ENCODE measurements at regions not wholly inside any gene's neighbourhood (a gene's known extent, or its start where the extent isn't known, plus 50 kb on each side); places are given as distances from the start of the nearest gene placed in this dataset.
"Not testable (repeated sequence)": the region's sequence is repeated elsewhere in the genome, so short reads cannot be mapped to it uniquely, and the experiment has no call there.

GRCh38 chr5:34223158-34223557, 180.1 kb upstream of the C1QTNF3 start:
- H3K27me3 ChIP-seq (ENCODE audit: low read depth, low read length); H3K27ac ChIP-seq (ENCODE audit: low read length); H3K9me3 ChIP-seq (ENCODE audit: control insufficient read depth in 1 of 2, low read length in 2 of 2); H3K36me3 ChIP-seq (ENCODE audit: control insufficient read depth in 1 of 2, insufficient read depth in 2 of 2, low read length in 2 of 2); H3K4me3 ChIP-seq (ENCODE audit: low read depth in 1 of 2, low read length in 2 of 2); H3K4me1 ChIP-seq (ENCODE audit: control insufficient read depth in 1 of 2, insufficient read depth in 2 of 2, low read length in 2 of 2): not testable (repeated sequence)

GRCh38 chr5:34230402-34230801, 187.4 kb upstream of the C1QTNF3 start:
- not testable (repeated sequence) for H3K9me3 ChIP-seq (ENCODE audit: control insufficient read depth in 1 of 2, low read length in 2 of 2); H3K4me3 ChIP-seq (ENCODE audit: low read depth in 1 of 2, low read length in 2 of 2); H3K27ac ChIP-seq (ENCODE audit: low read length); H3K4me1 ChIP-seq (ENCODE audit: control insufficient read depth in 1 of 2, insufficient read depth in 2 of 2, low read length in 2 of 2); H3K27me3 ChIP-seq (ENCODE audit: low read depth, low read length); H3K36me3 ChIP-seq (ENCODE audit: control insufficient read depth in 1 of 2, insufficient read depth in 2 of 2, low read length in 2 of 2)

- H3K4me3 ChIP-seq (ENCODE audit: low read depth in 1 of 2, low read length in 2 of 2) = not testable (repeated sequence)
Observed at GRCh38 chr5:34243802-34244201, 200.8 kb upstream of the C1QTNF3 start.

GRCh38 chr5:34244281-34245031, 201.4 kb upstream of the C1QTNF3 start:
- not testable (repeated sequence) for H3K27ac ChIP-seq (ENCODE audit: low read length); H3K36me3 ChIP-seq (ENCODE audit: control insufficient read depth in 1 of 2, insufficient read depth in 2 of 2, low read length in 2 of 2); H3K4me1 ChIP-seq (ENCODE audit: control insufficient read depth in 1 of 2, insufficient read depth in 2 of 2, low read length in 2 of 2); H3K9me3 ChIP-seq (ENCODE audit: control insufficient read depth in 1 of 2, low read length in 2 of 2); H3K27me3 ChIP-seq (ENCODE audit: low read depth, low read length); H3K4me3 ChIP-seq (ENCODE audit: low read depth in 1 of 2, low read length in 2 of 2)

More at GRCh38 chr5:34243802-34244201, 200.8 kb upstream of the C1QTNF3 start:
- H3K27me3 ChIP-seq (ENCODE audit: low read depth, low read length); H3K4me1 ChIP-seq (ENCODE audit: control insufficient read depth in 1 of 2, insufficient read depth in 2 of 2, low read length in 2 of 2); H3K36me3 ChIP-seq (ENCODE audit: control insufficient read depth in 1 of 2, insufficient read depth in 2 of 2, low read length in 2 of 2); H3K9me3 ChIP-seq (ENCODE audit: control insufficient read depth in 1 of 2, low read length in 2 of 2); H3K27ac ChIP-seq (ENCODE audit: low read length): not testable (repeated sequence)

GRCh38 chr5:34245032-34245394, 202.0 kb upstream of the C1QTNF3 start:
- H3K36me3 ChIP-seq (ENCODE audit: control insufficient read depth in 1 of 2, insufficient read depth in 2 of 2, low read length in 2 of 2); H3K27ac ChIP-seq (ENCODE audit: low read length); H3K4me1 ChIP-seq (ENCODE audit: control insufficient read depth in 1 of 2, insufficient read depth in 2 of 2, low read length in 2 of 2); H3K4me3 ChIP-seq (ENCODE audit: low read depth in 1 of 2, low read length in 2 of 2); H3K27me3 ChIP-seq (ENCODE audit: low read depth, low read length); H3K9me3 ChIP-seq (ENCODE audit: control insufficient read depth in 1 of 2, low read length in 2 of 2): not testable (repeated sequence)

- H3K27me3 ChIP-seq (ENCODE audit: low read depth, low read length); H3K4me1 ChIP-seq (ENCODE audit: control insufficient read depth in 1 of 2, insufficient read depth in 2 of 2, low read length in 2 of 2); H3K36me3 ChIP-seq (ENCODE audit: control insufficient read depth in 1 of 2, insufficient read depth in 2 of 2, low read length in 2 of 2); H3K27ac ChIP-seq (ENCODE audit: low read length); H3K9me3 ChIP-seq (ENCODE audit: control insufficient read depth in 1 of 2, low read length in 2 of 2); H3K4me3 ChIP-seq (ENCODE audit: low read depth in 1 of 2, low read length in 2 of 2): not testable (repeated sequence)
Observed at GRCh38 chr5:34245813-34246212, 202.8 kb upstream of the C1QTNF3 start.

- not testable (repeated sequence) for H3K36me3 ChIP-seq (ENCODE audit: control insufficient read depth in 1 of 2, insufficient read depth in 2 of 2, low read length in 2 of 2); H3K27ac ChIP-seq (ENCODE audit: low read length); H3K9me3 ChIP-seq (ENCODE audit: control insufficient read depth in 1 of 2, low read length in 2 of 2); H3K4me1 ChIP-seq (ENCODE audit: control insufficient read depth in 1 of 2, insufficient read depth in 2 of 2, low read length in 2 of 2); H3K27me3 ChIP-seq (ENCODE audit: low read depth, low read length); H3K4me3 ChIP-seq (ENCODE audit: low read depth in 1 of 2, low read length in 2 of 2)
Observed at GRCh38 chr5:34258598-34258997, 215.6 kb upstream of the C1QTNF3 start.

GRCh38 chr5:34261020-34261419, 218.0 kb upstream of the C1QTNF3 start:
- H3K27me3 ChIP-seq (ENCODE audit: low read depth, low read length); H3K4me3 ChIP-seq (ENCODE audit: low read depth in 1 of 2, low read length in 2 of 2); H3K27ac ChIP-seq (ENCODE audit: low read length); H3K36me3 ChIP-seq (ENCODE audit: control insufficient read depth in 1 of 2, insufficient read depth in 2 of 2, low read length in 2 of 2); H3K4me1 ChIP-seq (ENCODE audit: control insufficient read depth in 1 of 2, insufficient read depth in 2 of 2, low read length in 2 of 2); H3K9me3 ChIP-seq (ENCODE audit: control insufficient read depth in 1 of 2, low read length in 2 of 2): not testable (repeated sequence)

GRCh38 chr5:34266151-34266550, 223.1 kb upstream of the C1QTNF3 start:
- H3K27me3 ChIP-seq (ENCODE audit: low read depth, low read length); H3K4me1 ChIP-seq (ENCODE audit: control insufficient read depth in 1 of 2, insufficient read depth in 2 of 2, low read length in 2 of 2); H3K36me3 ChIP-seq (ENCODE audit: control insufficient read depth in 1 of 2, insufficient read depth in 2 of 2, low read length in 2 of 2); H3K9me3 ChIP-seq (ENCODE audit: control insufficient read depth in 1 of 2, low read length in 2 of 2); H3K27ac ChIP-seq (ENCODE audit: low read length); H3K4me3 ChIP-seq (ENCODE audit: low read depth in 1 of 2, low read length in 2 of 2): not testable (repeated sequence)

- H3K27me3 ChIP-seq (ENCODE audit: low read depth, low read length); H3K9me3 ChIP-seq (ENCODE audit: control insufficient read depth in 1 of 2, low read length in 2 of 2); H3K36me3 ChIP-seq (ENCODE audit: control insufficient read depth in 1 of 2, insufficient read depth in 2 of 2, low read length in 2 of 2); H3K4me1 ChIP-seq (ENCODE audit: control insufficient read depth in 1 of 2, insufficient read depth in 2 of 2, low read length in 2 of 2); H3K4me3 ChIP-seq (ENCODE audit: low read depth in 1 of 2, low read length in 2 of 2); H3K27ac ChIP-seq (ENCODE audit: low read length): not testable (repeated sequence)
Observed at GRCh38 chr5:34296759-34297158, 253.7 kb upstream of the C1QTNF3 start.

- not testable (repeated sequence) for H3K27ac ChIP-seq (ENCODE audit: low read length); H3K9me3 ChIP-seq (ENCODE audit: control insufficient read depth in 1 of 2, low read length in 2 of 2); H3K4me3 ChIP-seq (ENCODE audit: low read depth in 1 of 2, low read length in 2 of 2); H3K4me1 ChIP-seq (ENCODE audit: control insufficient read depth in 1 of 2, insufficient read depth in 2 of 2, low read length in 2 of 2); H3K27me3 ChIP-seq (ENCODE audit: low read depth, low read length); H3K36me3 ChIP-seq (ENCODE audit: control insufficient read depth in 1 of 2, insufficient read depth in 2 of 2, low read length in 2 of 2)
Observed at GRCh38 chr5:34329201-34329600, 286.2 kb upstream of the C1QTNF3 start.

- H3K4me3 ChIP-seq (ENCODE audit: low read depth in 1 of 2, low read length in 2 of 2); H3K27me3 ChIP-seq (ENCODE audit: low read depth, low read length); H3K36me3 ChIP-seq (ENCODE audit: control insufficient read depth in 1 of 2, insufficient read depth in 2 of 2, low read length in 2 of 2); H3K27ac ChIP-seq (ENCODE audit: low read length); H3K4me1 ChIP-seq (ENCODE audit: control insufficient read depth in 1 of 2, insufficient read depth in 2 of 2, low read length in 2 of 2); H3K9me3 ChIP-seq (ENCODE audit: control insufficient read depth in 1 of 2, low read length in 2 of 2): not testable (repeated sequence)
Observed at GRCh38 chr5:34329611-34330108, 286.6 kb upstream of the C1QTNF3 start.
